OCI-LY7 (cell line): ENCODE measurements at regions not wholly inside any gene's neighbourhood (a gene's known extent, or its start where the extent isn't known, plus 50 kb on each side); places are given as distances from the start of the nearest gene placed in this dataset.

Experiments
- CTCF ChIP-seq: fragments of 200-600 bp; sonication (generic); conservative IDR thresholded peaks from 2 replicates; pipeline ENCODE4 v1.5.1; 2014; ENCODE audit warnings: mild to moderate bottlenecking, antibody characterized with exemption, low read length, moderate library complexity, mixed read lengths
- EZH2phosphoT487 ChIP-seq: fragments of 200-600 bp; sonication (generic); IDR thresholded peaks from 2 replicates; pipeline ENCODE4 v1.6.1; 2018; ENCODE audit warnings: low read depth, borderline replicate concordance, mild to moderate bottlenecking, mixed run types, antibody characterized with exemption, low read length, moderate library complexity, mixed read lengths

GRCh38 chr9:18052060-18052459 lies 421.9 kb upstream of the ADAMTSL1 start:
- TF ChIP-seq CTCF: no peak
- TF ChIP-seq EZH2phosphoT487: no peak
